B cell (primary cell): ENCODE measurements at regions not wholly inside any gene's neighbourhood (a gene's known extent, or its start where the extent isn't known, plus 50 kb on each side); places are given as distances from the start of the nearest gene placed in this dataset.

Experiments
- ATAC-seq: fragments of 200-7000 bp; cut with Tn5 transposase; one replicate; pipeline ENCODE4 v1.10.0; 2021; ENCODE audit warnings: low read depth, mild to moderate bottlenecking, moderate number of reproducible peaks, moderate library complexity
- CTCF ChIA-PET: fragments of 350-600 bp; sonication (Branson Sonifier 250); formaldehyde crosslinking; loops from one replicate; lab custom pipeline; 2021; ENCODE audit warnings: antibody characterized with exemption, inconsistent platforms; lab: Charles Lee
- POLR2A ChIA-PET: fragments of 350-600 bp; sonication (Branson Sonifier 250); formaldehyde crosslinking; loops from one replicate; lab custom pipeline; 2021; ENCODE audit warnings: antibody characterized with exemption; lab: Charles Lee
- DNase-seq: peaks from one replicate; pipeline ENCODE4 v3.0.0; 2013
- H2AFZ ChIP-seq: 2 replicates; pipeline ENCODE4 v1.6.1; 2012; ENCODE audit warnings: mild to moderate bottlenecking, low read depth, low read length; ENCODE audit not compliant: insufficient read depth, poor library complexity, severe bottlenecking
- H3K27ac ChIP-seq, 2 donors: 1 replicate in 1 of 2; 2 replicates in 1 of 2; pipeline ENCODE4 v1.5.1; 2012 to 2013; ENCODE audit warnings: low read length in 2 of 2, mild to moderate bottlenecking in 2 of 2, moderate library complexity in 1 of 2
- H3K27me3 ChIP-seq, 4 experiments: fragments of 200-600 bp in 1 of 4; sonication (generic) in 1 of 4; replicated peaks in 1 of 4; 1 replicate in 2 of 4; 2 replicates in 2 of 4; pipeline versions ENCODE4 v1.6.1 to v1.7.0; 2013 to 2016; ENCODE audit warnings: low read length in 3 of 4, mild to moderate bottlenecking in 2 of 4, mixed read lengths in 1 of 4, moderate library complexity in 1 of 4; ENCODE audit not compliant: insufficient read depth in 4 of 4, control insufficient read depth in 3 of 4; ENCODE audit errors: control extremely low read depth in 1 of 4
- H3K36me3 ChIP-seq, 2 experiments: replicated peaks in 1 of 2; 1 replicate in 1 of 2; 2 replicates in 1 of 2; pipeline versions ENCODE4 v1.6.1 to v1.7.1; 2013; ENCODE audit warnings: low read length in 1 of 2; ENCODE audit not compliant: insufficient read depth in 2 of 2, control insufficient read depth in 1 of 2; ENCODE audit errors: control extremely low read depth in 1 of 2, extremely low read depth in 1 of 2
- H3K4me1 ChIP-seq, 2 donors: fragments of 200-600 bp in 1 of 2; sonication (generic) in 1 of 2; 1 replicate in 1 of 2; 2 replicates in 1 of 2; pipeline versions ENCODE4 v1.5.1 to v1.6.1; 2013 to 2017; ENCODE audit warnings: low read length in 2 of 2; ENCODE audit not compliant: control insufficient read depth in 2 of 2, insufficient read depth in 2 of 2
- H3K4me2 ChIP-seq: replicated peaks from 2 replicates; pipeline ENCODE3; 2012; ENCODE audit warnings: mild to moderate bottlenecking, low read depth, low read length; ENCODE audit not compliant: poor library complexity, severe bottlenecking
- H3K4me3 ChIP-seq, 5 experiments: fragments of 200-600 bp in 1 of 5; sonication (generic) in 1 of 5; 1 replicate in 3 of 5; 2 replicates in 2 of 5; pipeline versions ENCODE4 v1.5.1 to v1.7.0; 2011 to 2016; ENCODE audit warnings: low read length in 4 of 5, mild to moderate bottlenecking in 4 of 5, low read depth in 2 of 5, control low read depth in 1 of 5, moderate library complexity in 1 of 5; ENCODE audit not compliant: insufficient read depth in 1 of 5; ENCODE audit errors: control extremely low read depth in 1 of 5, extremely low read depth in 1 of 5
- H3K79me2 ChIP-seq: fragments of 200-600 bp; sonication (generic); one replicate; pipeline ENCODE4 v1.6.0; 2016; ENCODE audit warnings: low read length; ENCODE audit not compliant: control insufficient read depth, insufficient read depth
- H3K9ac ChIP-seq: fragments of 200-600 bp; sonication (generic); 2 replicates; pipeline ENCODE4 v1.6.1; 2017; ENCODE audit warnings: mild to moderate bottlenecking, low read length, moderate library complexity
- H3K9me3 ChIP-seq, 3 donors: one replicate each; pipeline versions ENCODE4 v1.6.1 to v1.7.1; 2013; ENCODE audit warnings: low read length in 2 of 3; ENCODE audit not compliant: control insufficient read depth in 2 of 3, insufficient read depth in 1 of 3; ENCODE audit errors: control extremely low read depth in 1 of 3
- H4K20me1 ChIP-seq: 2 replicates; pipeline ENCODE4 v1.6.0; 2012; ENCODE audit warnings: mild to moderate bottlenecking, low read length; ENCODE audit not compliant: insufficient read depth, control insufficient read depth, poor library complexity, severe bottlenecking
- H3K27ac Mint-ChIP-seq: one replicate; pipeline ENCODE4 v1.8.0; 2021; ENCODE audit warnings: mixed read lengths
- H3K27me3 Mint-ChIP-seq: one replicate; pipeline ENCODE4 v1.8.0; 2021; ENCODE audit warnings: mixed read lengths
- H3K4me1 Mint-ChIP-seq: one replicate; pipeline ENCODE4 v1.8.0; 2021; ENCODE audit warnings: mixed read lengths
- H3K4me3 Mint-ChIP-seq: one replicate; pipeline ENCODE4 v1.8.0; 2021; ENCODE audit warnings: mixed read lengths
- H3K9me3 Mint-ChIP-seq: one replicate; pipeline ENCODE4 v1.8.0; 2022; ENCODE audit warnings: mixed read lengths; ENCODE audit not compliant: insufficient read depth
- CTCF ChIP-seq: fragments of 200-600 bp; IDR thresholded peaks from one replicate; pipeline ENCODE4 v1.8.0; 2022; ENCODE audit warnings: antibody characterized with exemption, mild to moderate bottlenecking
- EZH2 ChIP-seq: IDR thresholded peaks from 2 replicates; pipeline ENCODE4 v1.6.1; 2012; ENCODE audit warnings: borderline replicate concordance, low read depth, mild to moderate bottlenecking, moderate library complexity, low read length; ENCODE audit not compliant: insufficient read depth, poor library complexity, severe bottlenecking
- WGBS: methylation state at CpG from one replicate; pipeline ENCODE4 v1.1.5; 2013; ENCODE audit warnings: missing lambda C conversion rate; ENCODE audit not compliant: insufficient coverage; 5-methylcytosine and 5-hydroxymethylcytosine counted together
- intact Hi-C: fragments of 100-400 bp; cut with micrococcal nuclease; formaldehyde crosslinking; loops from one replicate; pipeline ENCODE4 v1.10.0; 2022

DNA sequence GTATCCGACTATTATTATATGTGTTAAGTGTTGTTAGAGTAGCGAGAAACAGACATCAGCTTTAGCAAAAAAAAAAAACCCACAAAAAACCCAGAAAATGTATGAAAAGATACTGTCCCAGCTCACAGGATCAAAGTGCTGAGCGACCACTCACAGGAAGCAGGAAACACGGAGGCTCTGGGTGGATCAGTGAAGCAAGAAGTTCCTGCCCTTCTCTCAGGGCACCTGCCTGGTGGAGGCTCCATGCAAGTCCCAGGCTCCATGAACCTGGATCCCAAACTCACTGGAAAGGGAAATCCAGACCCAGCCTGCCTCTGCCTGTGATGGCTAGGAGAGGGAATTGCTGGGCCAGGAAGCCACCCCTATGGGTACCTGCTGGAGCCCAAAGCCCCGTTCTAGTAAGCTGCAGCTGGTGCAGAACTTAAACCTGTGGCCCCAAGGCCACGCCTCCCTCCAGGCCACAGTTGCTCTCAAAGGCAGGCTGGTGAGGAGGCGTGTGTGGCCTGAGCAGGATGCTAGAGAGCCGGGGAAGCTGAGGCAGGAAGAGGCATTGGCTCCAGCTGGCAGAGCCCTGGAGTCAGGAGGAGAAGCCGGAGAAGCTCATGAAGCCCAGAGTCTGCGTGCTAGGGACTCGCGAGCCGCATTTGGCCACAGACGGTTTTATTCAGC lies 63.5 kb upstream of the TAF1B start:
- Mint-ChIP-seq H3K4me3 (no peak overlapping the region), H3K27ac (no peak overlapping the region), H3K27me3 (no peaks in the 10 kb centered on the region), H3K4me1 (peaks cover 9% of the 10 kb centered on the region), H3K9me3 (no peaks in the 10 kb centered on the region)
- 52% methylated on average over 12 of the region's 14 CpGs for WGBS
- DNase-seq (no peak), ATAC-seq (no peak)
- Histone ChIP-seq H3K79me2 (no peaks in the 10 kb centered on the region), H3K4me1 (peaks cover 12 to 13% of the 10 kb centered on the region in 2 donors), H3K27ac (no peak overlapping the region), H4K20me1 (no peaks in the 10 kb centered on the region), H3K4me3 (no peak overlapping the region), H3K9me3 (peaks cover 0 to 7% (median 0%) of the 10 kb centered on the region in 3 donors), H3K9ac (no peak overlapping the region), H3K27me3 (no peaks in the 10 kb centered on the region), H3K36me3 (no peaks in the 10 kb centered on the region), H2AFZ (peak overlapping the region; percentile 43), H3K4me2 (peak overlapping the region; percentile 44)
- ChIA-PET POLR2A (no interaction called here), CTCF (interaction anchor here (1.2 kb wide), 1 partner anchor 18 kb away, joined by 3 read pairs; no protein-coding TSS in a partner anchor)
- no peak for TF ChIP-seq EZH2
- no peak for TF ChIP-seq CTCF
- intact Hi-C loops = no loop called here

- no peaks in the 10 kb centered on the region for H3K27me3 Mint-ChIP-seq
- Histone ChIP-seq H3K9ac (no peak overlapping the region), H3K36me3 (no peaks in the 10 kb centered on the region), H4K20me1 (no peaks in the 10 kb centered on the region), H3K27me3 (no peaks in the 10 kb centered on the region), H3K4me1 (peaks cover 12 to 13% of the 10 kb centered on the region in 2 donors), H3K9me3 (peaks cover 0 to 7% (median 0%) of the 10 kb centered on the region in 3 donors), H3K79me2 (no peaks in the 10 kb centered on the region), H3K4me3 (no peak overlapping the region), H3K27ac (no peak overlapping the region), H3K4me2 (no peak overlapping the region), H2AFZ (no peak overlapping the region)
- no peak for TF ChIP-seq EZH2
- no peak for TF ChIP-seq CTCF
- DNase-seq (no peak), ATAC-seq (no peak)
- H3K4me3 Mint-ChIP-seq = no peak overlapping the region
- intact Hi-C loops = no loop called here
- H3K9me3 Mint-ChIP-seq = no peaks in the 10 kb centered on the region
- no peak overlapping the region for H3K27ac Mint-ChIP-seq
- H3K4me1 Mint-ChIP-seq = peaks cover 9% of the 10 kb centered on the region
- ChIA-PET POLR2A (no interaction called here), CTCF (interaction anchor here (1.2 kb wide), 1 partner anchor 17 kb away, joined by 3 read pairs; no protein-coding TSS in a partner anchor)
- WGBS = 90% methylated on average over 8 of the region's 10 CpGs
Observed at GRCh38 chr2:9780368-9781130, 62.7 kb upstream of the TAF1B start.
